OCI-LY7 (cell line): ENCODE measurements at regions not wholly inside any gene's neighbourhood (a gene's known extent, or its start where the extent isn't known, plus 50 kb on each side); places are given as distances from the start of the nearest gene placed in this dataset.
"Not testable (repeated sequence)": the region's sequence is repeated elsewhere in the genome, so short reads cannot be mapped to it uniquely, and the experiment has no call there.

ENCODE experiments used
- CTCF ChIP-seq: fragments of 200-600 bp; sonication (generic); conservative IDR thresholded peaks from 2 replicates; pipeline ENCODE4 v1.5.1; 2014; ENCODE audit warnings: mild to moderate bottlenecking, antibody characterized with exemption, low read length, moderate library complexity, mixed read lengths
- EZH2phosphoT487 ChIP-seq: fragments of 200-600 bp; sonication (generic); IDR thresholded peaks from 2 replicates; pipeline ENCODE4 v1.6.1; 2018; ENCODE audit warnings: low read depth, borderline replicate concordance, mild to moderate bottlenecking, mixed run types, antibody characterized with exemption, low read length, moderate library complexity, mixed read lengths

GRCh38 chr18:22602456-22602855, 184.7 kb upstream of the CTAGE1 start:
- TF ChIP-seq CTCF, EZH2phosphoT487: not testable (repeated sequence)
